Adrenal gland (tissue), 9 donors: ENCODE measurements at regions not wholly inside any gene's neighbourhood (a gene's known extent, or its start where the extent isn't known, plus 50 kb on each side); places are given as distances from the start of the nearest gene placed in this dataset.

Experiments used
- DNase-seq, 7 donors: peaks; one replicate each; pipeline ENCODE4 v3.0.0-alpha.2; 2019 to 2020
- H3K27ac ChIP-seq, 5 donors: fragments of 200-600 bp; sonication (generic) in 4 of 5; 1 replicate in 3 of 5; 2 replicates in 2 of 5; pipeline versions ENCODE4 v1.5.1 to v1.8.0; 2016 to 2020; ENCODE audit warnings: mild to moderate bottlenecking in 1 of 5
- H3K27me3 ChIP-seq: fragments of 200-600 bp; 2 replicates; pipeline ENCODE4 v1.8.0; 2021
- H3K36me3 ChIP-seq, 2 donors: fragments of 200-600 bp; replicated peaks in 1 of 2; 1 replicate in 1 of 2; 2 replicates in 1 of 2; pipeline versions ENCODE4 v1.5.1 to v1.8.0; 2018 to 2022
- H3K4me1 ChIP-seq, 2 donors: fragments of 200-600 bp; replicated peaks in 1 of 2; 1 replicate in 1 of 2; 2 replicates in 1 of 2; pipeline versions ENCODE4 v1.5.1 to v1.8.0; 2018 to 2021
- H3K4me3 ChIP-seq, 4 donors: fragments of 200-600 bp; sonication (generic) in 3 of 4; one replicate each; pipeline ENCODE4 v1.5.1; 2016 to 2018
- H3K9me3 ChIP-seq, 3 donors: fragments of 200-600 bp; sonication (generic) in 1 of 3; replicated peaks in 1 of 3; 1 replicate in 2 of 3; 2 replicates in 1 of 3; pipeline versions ENCODE4 v1.5.1 to v1.8.0; 2016 to 2021
- CTCF ChIP-seq, 6 experiments: fragments of 450-650 bp in 4 of 6; fragments of 200-600 bp in 2 of 6; sonication (generic) in 1 of 6; IDR thresholded peaks; 1 replicate in 5 of 6; 2 replicates in 1 of 6; pipeline versions ENCODE4 v1.5.1 to v1.8.0; 2016 to 2021; ENCODE audit warnings: antibody characterized with exemption in 6 of 6, mild to moderate bottlenecking in 2 of 6, moderate library complexity in 1 of 6
- POLR2A ChIP-seq, 2 donors: fragments of 450-650 bp; IDR thresholded peaks; one replicate each; pipeline ENCODE4 v1.6.1; 2017; ENCODE audit warnings: antibody characterized with exemption in 2 of 2, mild to moderate bottlenecking in 2 of 2, moderate library complexity in 1 of 2
- WGBS, 4 donors: extraction: QIAGEN DNeasy Blood & Tissue Kit in 2 of 4; methylation state at CpG; one replicate each; pipeline versions ENCODE4 v1.1.5 to v1.1.7; 2013 to 2017; 5-methylcytosine and 5-hydroxymethylcytosine counted together
- intact Hi-C, 2 donors: fragments of 100-400 bp; cut with DNase I; formaldehyde crosslinking; loops; one replicate each; pipeline versions ENCODE4 v1.14.1 to v1.15.0; 2022 to 2023
- donor health status: healthy with polysubstance abuse.
- donor health status: Bipolar disorder and iron deficiency.
- donor health status: DM: yes; HTN: yes; CAD: no.
- donor health status: DM: no; HTN: no; CAD: no.
- donor health status: DM: no; HTN: no; CAD: no.

- intact Hi-C loops, result loop anchor here in 1 of 2 donors (10.0 kb wide), 1 partner anchor 412 kb away; the partner anchor contains the start of gene MYOCD
- Histone ChIP-seq H3K27ac (no peak overlapping the region), H3K27me3 (no peaks in the 10 kb centered on the region), H3K4me1 (no peaks in the 10 kb centered on the region), H3K9me3 (no peaks in the 10 kb centered on the region), H3K36me3 (no peaks in the 10 kb centered on the region), H3K4me3 (no peak overlapping the region)
- TF ChIP-seq CTCF (IDR thresholded peaks at IDR 0.05) (no peak), POLR2A (IDR thresholded peaks at IDR 0.05) (no peak)
- DNase-seq, result no peak
- WGBS, 4 donors, result 55 to 69% (median 63%) methylated on average over 6 of the region's 6 CpGs
Measured at GRCh38 chr17:12252462-12252861, 231.8 kb downstream of the MAP2K4 start.

GRCh38 chr17:12254460-12254859 is 233.8 kb downstream of the MAP2K4 start:
- TF ChIP-seq POLR2A (IDR thresholded peaks at IDR 0.05) (no peak), CTCF (IDR thresholded peaks at IDR 0.05) (no peak)
- H3K9me3 ChIP-seq, result no peaks in the 10 kb centered on the region
- 81 to 86% (median 84%) methylated on average over 9 of the region's 9 CpGs for WGBS, 4 donors
- H3K4me3 ChIP-seq, result no peak overlapping the region
- no peak for DNase-seq
- no peaks in the 10 kb centered on the region for H3K27me3 ChIP-seq
- no peaks in the 10 kb centered on the region for H3K4me1 ChIP-seq
- no peaks in the 10 kb centered on the region for H3K36me3 ChIP-seq
- intact Hi-C loops, result loop anchor here in 1 of 2 donors (10.0 kb wide), 1 partner anchor 410 kb away; the partner anchor contains the start of gene MYOCD
- H3K27ac ChIP-seq, result no peak overlapping the region

- no peaks in the 10 kb centered on the region for H3K36me3 ChIP-seq
- H3K9me3 ChIP-seq, result no peaks in the 10 kb centered on the region
- H3K4me1 ChIP-seq, result no peaks in the 10 kb centered on the region
- no peak for TF ChIP-seq POLR2A (IDR thresholded peaks at IDR 0.05)
- peak; percentile 62 to 78 (median 65) for TF ChIP-seq CTCF (IDR thresholded peaks at IDR 0.05)
- no peak overlapping the region for H3K27ac ChIP-seq
- intact Hi-C loops, result loop anchor here in 1 of 2 donors (10.0 kb wide), 1 partner anchor 408 kb away; the partner anchor contains the start of gene MYOCD
- H3K4me3 ChIP-seq, result no peak overlapping the region
- 14 to 25% (median 21%) methylated on average over 4 of the region's 4 CpGs for WGBS, 4 donors
- H3K27me3 ChIP-seq, result no peaks in the 10 kb centered on the region
- DNase-seq, result peak; percentile 22 to 61 (median 29)
Measured at GRCh38 chr17:12256380-12256995, 235.8 kb downstream of the MAP2K4 start.

- Histone ChIP-seq H3K4me3 (no peak overlapping the region), H3K27ac (no peak overlapping the region), H3K36me3 (no peaks in the 10 kb centered on the region), H3K4me1 (no peaks in the 10 kb centered on the region), H3K9me3 (no peaks in the 10 kb centered on the region), H3K27me3 (no peaks in the 10 kb centered on the region)
- TF ChIP-seq CTCF (IDR thresholded peaks at IDR 0.05), result no peak
- no peak for TF ChIP-seq POLR2A (IDR thresholded peaks at IDR 0.05)
- no peak for DNase-seq
- intact Hi-C loops, result loop anchor here in 1 of 2 donors (10.0 kb wide), 1 partner anchor 408 kb away; the partner anchor contains the start of gene MYOCD
- WGBS, 4 donors, result 39 to 53% (median 48%) methylated on average over 5 of the region's 5 CpGs
Measured at GRCh38 chr17:12257176-12257575, 236.5 kb downstream of the MAP2K4 start.
